Kidney (tissue), 13 donors: ENCODE measurements at regions not wholly inside any gene's neighbourhood (a gene's known extent, or its start where the extent isn't known, plus 50 kb on each side); places are given as distances from the start of the nearest gene placed in this dataset.

ENCODE experiments used
- DNase-seq, 5 donors: peaks; one replicate each; pipeline ENCODE4 v3.0.0-alpha.2; 2013 to 2020
- FAIRE-seq: peaks from 2 replicates; lab custom pipeline; 2012; peaks lifted over from hg19 to GRCh38; lab: Jason Lieb, UNC
- H3K27ac ChIP-seq, 2 donors: one replicate each; pipeline ENCODE4 v1.7.0; 2013; ENCODE audit warnings: low read depth in 2 of 2, low read length in 2 of 2, inconsistent platforms in 1 of 2
- H3K27me3 ChIP-seq: one replicate; pipeline ENCODE4 v1.7.1; 2013; ENCODE audit warnings: low read length, inconsistent platforms; ENCODE audit not compliant: control insufficient read depth, insufficient read depth
- H3K36me3 ChIP-seq, 3 donors: one replicate each; pipeline versions ENCODE4 v1.7.0 to v1.7.1; 2013; ENCODE audit warnings: low read length in 3 of 3, control low read depth in 1 of 3, inconsistent platforms in 1 of 3; ENCODE audit not compliant: insufficient read depth in 3 of 3, control insufficient read depth in 2 of 3
- H3K4me1 ChIP-seq, 3 donors: one replicate each; pipeline versions ENCODE4 v1.7.0 to v1.7.1; 2013; ENCODE audit warnings: low read length in 3 of 3, inconsistent platforms in 1 of 3, low read depth in 1 of 3; ENCODE audit not compliant: control insufficient read depth in 2 of 3, insufficient read depth in 2 of 3
- H3K4me3 ChIP-seq, 3 donors: one replicate each; pipeline versions ENCODE4 v1.7.0 to v1.8.1; 2013; ENCODE audit warnings: low read length in 3 of 3, control low read depth in 1 of 3, inconsistent platforms in 1 of 3
- H3K9ac ChIP-seq, 3 donors: one replicate each; pipeline versions ENCODE4 v1.7.0 to v1.7.1; 2013; ENCODE audit warnings: low read length in 3 of 3, control low read depth in 1 of 3, inconsistent platforms in 1 of 3
- H3K9me3 ChIP-seq, 3 donors: one replicate each; pipeline versions ENCODE4 v1.7.0 to v1.7.1; 2013; ENCODE audit warnings: low read length in 3 of 3, control low read depth in 1 of 3, inconsistent platforms in 1 of 3; ENCODE audit not compliant: control insufficient read depth in 2 of 3, insufficient read depth in 1 of 3
- CTCF ChIP-seq: IDR thresholded peaks from 3 replicates; pipeline ENCODE4 v1.5.1; 2012; ENCODE audit warnings: mild to moderate bottlenecking, moderate library complexity, borderline replicate concordance; ENCODE audit not compliant: insufficient read depth; ENCODE audit errors: extremely low read depth
- intact Hi-C: fragments of 100-400 bp; cut with DNase I; formaldehyde crosslinking; loops from one replicate; pipeline ENCODE4 v1.11.1; 2022
- donor health status: control.
- donor health status: control.
- donor health status: control.
- donor health status: control.
- donor health status: control.
- donor health status: DM: yes; HTN: yes; CAD: no.
- donor health status: Normal renal cell carcinoma (clear cell type).

GRCh38 chr14:87630846-87631245 lies 362.1 kb downstream of the GALC start:
- H3K4me1 ChIP-seq = no peaks in the 10 kb centered on the region
- no peak overlapping the region for H3K27ac ChIP-seq
- intact Hi-C loops = no loop called here
- no peak for TF ChIP-seq CTCF
- no peaks in the 10 kb centered on the region for H3K27me3 ChIP-seq
- no peaks in the 10 kb centered on the region for H3K36me3 ChIP-seq
- H3K4me3 ChIP-seq = no peak overlapping the region
- no peak overlapping the region for H3K9ac ChIP-seq
- no peaks in the 10 kb centered on the region for H3K9me3 ChIP-seq
- DNase-seq (peak in 2 of 5 donors; percentile 15 to 62), FAIRE-seq (no peak)

DNA sequence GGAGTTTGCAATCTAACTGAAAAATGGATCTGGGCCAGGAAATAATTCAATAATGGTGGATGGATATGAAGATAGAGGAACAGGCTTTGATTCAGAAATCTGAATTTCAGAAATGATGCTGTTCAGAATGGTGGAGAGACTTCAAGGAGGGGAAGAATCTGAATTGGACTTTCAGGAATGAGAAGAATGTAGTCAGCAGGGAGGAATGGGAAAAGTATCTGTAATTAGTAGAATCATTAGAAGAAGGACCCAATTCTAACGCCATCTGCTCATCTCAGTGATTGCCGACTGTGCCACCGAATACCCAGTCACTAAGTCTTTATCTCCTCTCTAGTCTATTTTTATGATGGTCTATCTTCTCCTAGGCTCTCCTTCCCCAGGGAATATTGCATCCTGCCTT lies 363.2 kb downstream of the GALC start:
- DNase-seq (no peak), FAIRE-seq (no peak)
- H3K36me3 ChIP-seq = no peaks in the 10 kb centered on the region
- no peaks in the 10 kb centered on the region for H3K4me1 ChIP-seq
- H3K4me3 ChIP-seq = no peak overlapping the region
- H3K9ac ChIP-seq = no peak overlapping the region
- no peaks in the 10 kb centered on the region for H3K9me3 ChIP-seq
- intact Hi-C loops = no loop called here
- TF ChIP-seq CTCF = no peak
- no peaks in the 10 kb centered on the region for H3K27me3 ChIP-seq
- no peak overlapping the region for H3K27ac ChIP-seq

- H3K4me1 ChIP-seq = no peaks in the 10 kb centered on the region
- FAIRE-seq (no peak), DNase-seq (no peak)
- no peaks in the 10 kb centered on the region for H3K9me3 ChIP-seq
- no peak overlapping the region for H3K4me3 ChIP-seq
- no peaks in the 10 kb centered on the region for H3K27me3 ChIP-seq
- H3K36me3 ChIP-seq = no peaks in the 10 kb centered on the region
- no peak overlapping the region for H3K27ac ChIP-seq
- intact Hi-C loops = no loop called here
- no peak for TF ChIP-seq CTCF
- H3K9ac ChIP-seq = no peak overlapping the region
Measured at GRCh38 chr14:87628780-87629179, 364.2 kb downstream of the GALC start.

GRCh38 chr14:87628129-87628528 lies 364.9 kb downstream of the GALC start:
- Histone ChIP-seq H3K27ac (no peak overlapping the region), H3K4me3 (no peak overlapping the region), H3K9me3 (no peaks in the 10 kb centered on the region), H3K36me3 (no peaks in the 10 kb centered on the region), H3K27me3 (no peaks in the 10 kb centered on the region), H3K9ac (no peak overlapping the region), H3K4me1 (no peaks in the 10 kb centered on the region)
- no peak for TF ChIP-seq CTCF
- intact Hi-C loops = no loop called here
- DNase-seq (peak in 3 of 5 donors; percentile 52 to 92 (median 78)), FAIRE-seq (no peak)
